ENCODE measurements at regions not wholly inside any gene's neighbourhood (a gene's known extent, or its start where the extent isn't known, plus 50 kb on each side); places are given as distances from the start of the nearest gene placed in this dataset.
"Not testable (repeated sequence)": the region's sequence is repeated elsewhere in the genome, so short reads cannot be mapped to it uniquely, and the experiment has no call there.

GRCh38 chr14:21910260-21910659, 236.6 kb upstream of the OR4E1 start:
- DNase-seq (ENCODE audit: low read depth), result no peak
- no peak for TF ChIP-seq CTCF (IDR thresholded peaks at IDR 0.05; ENCODE audit: low read depth, low read length, missing control alignments)
- H3K4me3 ChIP-seq (ENCODE audit: low read depth, low read length), result no peak overlapping the region

- no peak overlapping the region for H3K4me3 ChIP-seq (ENCODE audit: low read depth, low read length)
- peak; percentile 58 for TF ChIP-seq CTCF (IDR thresholded peaks at IDR 0.05; ENCODE audit: low read depth, low read length, missing control alignments)
- no peak for DNase-seq (ENCODE audit: low read depth)
These were observed 229.1 kb upstream of the OR4E1 start for GRCh38 chr14:21902561-21903181.

- H3K4me3 ChIP-seq (ENCODE audit: low read depth, low read length); DNase-seq (ENCODE audit: low read depth): not testable (repeated sequence)
These were observed 221.2 kb upstream of the OR4E1 start for GRCh38 chr14:21894898-21895194.

GRCh38 chr14:21894003-21894897, 220.6 kb upstream of the OR4E1 start:
- DNase-seq (ENCODE audit: low read depth), result no peak
- peak; percentile 61 for TF ChIP-seq CTCF (IDR thresholded peaks at IDR 0.05; ENCODE audit: low read depth, low read length, missing control alignments)
- no peak overlapping the region for H3K4me3 ChIP-seq (ENCODE audit: low read depth, low read length)

- no peak overlapping the region for H3K4me3 ChIP-seq (ENCODE audit: low read depth, low read length)
- DNase-seq (ENCODE audit: low read depth), result no peak
- TF ChIP-seq CTCF (IDR thresholded peaks at IDR 0.05; ENCODE audit: low read depth, low read length, missing control alignments), result no peak
These were observed 218.3 kb upstream of the OR4E1 start for GRCh38 chr14:21891921-21892320.

- DNase-seq (ENCODE audit: low read depth), result no peak
- no peak overlapping the region for H3K4me3 ChIP-seq (ENCODE audit: low read depth, low read length)
- TF ChIP-seq CTCF (IDR thresholded peaks at IDR 0.05; ENCODE audit: low read depth, low read length, missing control alignments), result no peak
These were observed 211.4 kb upstream of the OR4E1 start for GRCh38 chr14:21884995-21885394.

- TF ChIP-seq CTCF (IDR thresholded peaks at IDR 0.05; ENCODE audit: low read depth, low read length, missing control alignments), result no peak
- no peak for DNase-seq (ENCODE audit: low read depth)
- H3K4me3 ChIP-seq (ENCODE audit: low read depth, low read length), result no peak overlapping the region
These were observed 208.6 kb upstream of the OR4E1 start for GRCh38 chr14:21882226-21882625.

All from GM12864 (cell line).